ENCODE measurements at regions not wholly inside any gene's neighbourhood (a gene's known extent, or its start where the extent isn't known, plus 50 kb on each side); places are given as distances from the start of the nearest gene placed in this dataset.

DNA sequence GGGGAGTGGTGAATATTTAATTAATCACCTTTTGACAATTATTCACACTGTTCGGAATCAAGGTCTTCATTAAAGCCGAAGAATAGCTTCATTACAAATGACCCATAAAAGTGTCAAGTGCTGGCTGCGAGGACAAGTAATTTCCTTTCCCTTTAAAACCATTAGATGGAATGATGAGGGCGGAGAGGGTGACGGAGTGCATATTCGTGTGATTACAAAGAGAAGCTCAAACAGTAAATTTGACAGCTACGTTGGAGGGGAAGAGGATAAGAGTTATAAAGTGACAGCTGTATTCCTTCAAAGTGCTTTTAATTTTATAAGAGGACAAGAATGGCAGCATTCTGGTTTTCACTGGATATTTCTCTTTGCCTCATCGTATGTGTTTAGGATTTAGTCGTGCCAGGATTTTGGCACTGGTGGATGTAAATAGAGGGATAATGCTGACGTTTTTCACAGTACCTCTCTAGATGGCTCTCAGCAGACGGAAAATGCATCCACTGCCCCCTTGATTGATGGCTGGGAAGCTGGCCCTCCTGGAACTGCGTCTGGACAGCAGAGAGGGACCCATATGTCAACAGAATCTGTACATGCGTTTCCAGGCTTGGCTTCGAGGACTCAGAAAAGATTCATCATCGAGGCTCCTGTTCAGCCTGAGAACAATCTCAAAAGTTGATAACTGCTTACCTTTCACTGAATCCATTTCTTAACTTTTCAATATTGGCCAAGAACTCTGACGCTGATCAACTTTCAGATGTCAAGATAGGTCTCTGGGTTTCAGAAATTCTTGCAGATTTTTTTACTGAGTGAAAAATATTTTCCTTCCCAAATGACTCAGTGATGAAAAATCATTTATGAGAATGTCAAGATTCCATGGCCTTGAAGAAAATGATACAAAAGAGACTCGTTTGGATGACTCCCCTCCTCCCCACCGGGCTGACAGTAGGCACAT, 50.4 kb upstream of the IRX2 start:
- TF ChIP-seq EP300 (IDR thresholded peaks at IDR 0.05; ENCODE audit: low read depth) (no peak), POLR2A (IDR thresholded peaks at IDR 0.05) (no peak), POLR2AphosphoS5 (IDR thresholded peaks at IDR 0.05) (no peak)
- TF ChIP-seq, protein P1, sequence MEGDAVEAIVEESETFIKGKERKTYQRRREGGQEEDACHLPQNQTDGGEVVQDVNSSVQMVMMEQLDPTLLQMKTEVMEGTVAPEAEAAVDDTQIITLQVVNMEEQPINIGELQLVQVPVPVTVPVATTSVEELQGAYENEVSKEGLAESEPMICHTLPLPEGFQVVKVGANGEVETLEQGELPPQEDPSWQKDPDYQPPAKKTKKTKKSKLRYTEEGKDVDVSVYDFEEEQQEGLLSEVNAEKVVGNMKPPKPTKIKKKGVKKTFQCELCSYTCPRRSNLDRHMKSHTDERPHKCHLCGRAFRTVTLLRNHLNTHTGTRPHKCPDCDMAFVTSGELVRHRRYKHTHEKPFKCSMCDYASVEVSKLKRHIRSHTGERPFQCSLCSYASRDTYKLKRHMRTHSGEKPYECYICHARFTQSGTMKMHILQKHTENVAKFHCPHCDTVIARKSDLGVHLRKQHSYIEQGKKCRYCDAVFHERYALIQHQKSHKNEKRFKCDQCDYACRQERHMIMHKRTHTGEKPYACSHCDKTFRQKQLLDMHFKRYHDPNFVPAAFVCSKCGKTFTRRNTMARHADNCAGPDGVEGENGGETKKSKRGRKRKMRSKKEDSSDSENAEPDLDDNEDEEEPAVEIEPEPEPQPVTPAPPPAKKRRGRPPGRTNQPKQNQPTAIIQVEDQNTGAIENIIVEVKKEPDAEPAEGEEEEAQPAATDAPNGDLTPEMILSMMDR (IDR thresholded peaks at IDR 0.05) = no peak
- H3K36me3 ChIP-seq = no peaks in the 10 kb centered on the region
- intact Hi-C loops (cut with DNase I; ENCODE audit: low total_unique reads) = no loop called here
- H3K4me3 ChIP-seq = no peak overlapping the region
- in situ Hi-C loops (cut with MboI; ENCODE audit: low pct_ligation_motif_present in 1 of 4, low pct_unique_long_range_greater_than_20kb in 1 of 4, low sequenced_read_pairs in 3 of 4) = no loop called here
- no peak for DNase-seq
- WGBS, 2 donors (ENCODE audit: low coverage in 1 of 2) = 32 to 37% methylated on average over 15 to 18 of the region's 18 CpGs
- no peak overlapping the region for H3K27ac ChIP-seq
- no peaks in the 10 kb centered on the region for H3K9me3 ChIP-seq
- no peaks in the 10 kb centered on the region for H3K4me1 ChIP-seq
- no peaks in the 10 kb centered on the region for H3K27me3 ChIP-seq

Data from transverse colon (tissue), 4 donors.